OCI-LY1 (cell line): ENCODE measurements at regions not wholly inside any gene's neighbourhood (a gene's known extent, or its start where the extent isn't known, plus 50 kb on each side); places are given as distances from the start of the nearest gene placed in this dataset.

ENCODE experiments used
- EZH2 ChIP-seq: fragments of 200-600 bp; sonication (generic), shearing (Covaris generic); IDR thresholded peaks from 2 replicates; pipeline ENCODE4 v1.8.0; 2017; ENCODE audit warnings: borderline replicate concordance, mixed run types, mild to moderate bottlenecking, antibody characterized with exemption, low read length, moderate library complexity, mixed read lengths
- TF ChIP-seq, protein P1 (sequence below): fragments of 200-600 bp; sonication (generic), shearing (Covaris generic); IDR thresholded peaks from 2 replicates; pipeline ENCODE4 v1.5.1; 2017; ENCODE audit warnings: mild to moderate bottlenecking, antibody characterized with exemption, low read length, moderate library complexity, mixed read lengths

DNA sequence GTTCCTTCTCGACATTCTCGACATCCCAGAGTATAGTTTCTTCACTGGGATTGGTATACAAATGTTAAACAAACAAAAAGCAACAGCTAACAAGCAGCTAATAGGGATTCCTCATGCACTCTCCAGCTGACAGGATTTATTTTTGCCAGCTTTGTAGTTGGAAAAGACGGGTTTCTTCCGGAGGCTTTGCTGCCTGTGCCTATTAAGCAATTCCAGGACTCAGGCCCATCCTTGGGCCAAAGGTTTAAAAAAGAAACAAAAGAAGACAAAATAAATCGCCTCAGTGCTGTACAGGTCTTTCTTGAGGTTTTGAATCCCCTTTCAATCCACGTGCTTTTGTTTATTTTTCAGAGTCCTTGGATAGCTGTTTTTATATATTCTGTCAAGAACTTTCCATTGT, 1414.5 kb upstream of the PCDH9 start:
- TF ChIP-seq, protein P1, sequence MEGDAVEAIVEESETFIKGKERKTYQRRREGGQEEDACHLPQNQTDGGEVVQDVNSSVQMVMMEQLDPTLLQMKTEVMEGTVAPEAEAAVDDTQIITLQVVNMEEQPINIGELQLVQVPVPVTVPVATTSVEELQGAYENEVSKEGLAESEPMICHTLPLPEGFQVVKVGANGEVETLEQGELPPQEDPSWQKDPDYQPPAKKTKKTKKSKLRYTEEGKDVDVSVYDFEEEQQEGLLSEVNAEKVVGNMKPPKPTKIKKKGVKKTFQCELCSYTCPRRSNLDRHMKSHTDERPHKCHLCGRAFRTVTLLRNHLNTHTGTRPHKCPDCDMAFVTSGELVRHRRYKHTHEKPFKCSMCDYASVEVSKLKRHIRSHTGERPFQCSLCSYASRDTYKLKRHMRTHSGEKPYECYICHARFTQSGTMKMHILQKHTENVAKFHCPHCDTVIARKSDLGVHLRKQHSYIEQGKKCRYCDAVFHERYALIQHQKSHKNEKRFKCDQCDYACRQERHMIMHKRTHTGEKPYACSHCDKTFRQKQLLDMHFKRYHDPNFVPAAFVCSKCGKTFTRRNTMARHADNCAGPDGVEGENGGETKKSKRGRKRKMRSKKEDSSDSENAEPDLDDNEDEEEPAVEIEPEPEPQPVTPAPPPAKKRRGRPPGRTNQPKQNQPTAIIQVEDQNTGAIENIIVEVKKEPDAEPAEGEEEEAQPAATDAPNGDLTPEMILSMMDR = no peak
- no peak for TF ChIP-seq EZH2
